ENCODE measurements at regions not wholly inside any gene's neighbourhood (a gene's known extent, or its start where the extent isn't known, plus 50 kb on each side); places are given as distances from the start of the nearest gene placed in this dataset.

- Histone ChIP-seq H3K4me3 (no peak overlapping the region), H3K27ac (no peak overlapping the region), H3K36me3 (no peaks in the 10 kb centered on the region), H3K4me1 (no peaks in the 10 kb centered on the region), H3K9me3 (no peaks in the 10 kb centered on the region), H3K27me3 (no peaks in the 10 kb centered on the region)
- intact Hi-C loops (cut with DNase I; ENCODE audit: low total_unique reads) (no loop called here), in situ Hi-C loops (cut with MboI; ENCODE audit: low sequenced_read_pairs in 4 of 4) (no loop called here)
- no peak for DNase-seq
- TF ChIP-seq POLR2A (IDR thresholded peaks at IDR 0.05), result no peak
- TF ChIP-seq, protein P1, sequence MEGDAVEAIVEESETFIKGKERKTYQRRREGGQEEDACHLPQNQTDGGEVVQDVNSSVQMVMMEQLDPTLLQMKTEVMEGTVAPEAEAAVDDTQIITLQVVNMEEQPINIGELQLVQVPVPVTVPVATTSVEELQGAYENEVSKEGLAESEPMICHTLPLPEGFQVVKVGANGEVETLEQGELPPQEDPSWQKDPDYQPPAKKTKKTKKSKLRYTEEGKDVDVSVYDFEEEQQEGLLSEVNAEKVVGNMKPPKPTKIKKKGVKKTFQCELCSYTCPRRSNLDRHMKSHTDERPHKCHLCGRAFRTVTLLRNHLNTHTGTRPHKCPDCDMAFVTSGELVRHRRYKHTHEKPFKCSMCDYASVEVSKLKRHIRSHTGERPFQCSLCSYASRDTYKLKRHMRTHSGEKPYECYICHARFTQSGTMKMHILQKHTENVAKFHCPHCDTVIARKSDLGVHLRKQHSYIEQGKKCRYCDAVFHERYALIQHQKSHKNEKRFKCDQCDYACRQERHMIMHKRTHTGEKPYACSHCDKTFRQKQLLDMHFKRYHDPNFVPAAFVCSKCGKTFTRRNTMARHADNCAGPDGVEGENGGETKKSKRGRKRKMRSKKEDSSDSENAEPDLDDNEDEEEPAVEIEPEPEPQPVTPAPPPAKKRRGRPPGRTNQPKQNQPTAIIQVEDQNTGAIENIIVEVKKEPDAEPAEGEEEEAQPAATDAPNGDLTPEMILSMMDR (IDR thresholded peaks at IDR 0.05 in 4 of 5, conservative IDR thresholded peaks at IDR 0.05 in 1 of 5), result no peak
- no peak for ATAC-seq
Measured at GRCh38 chr20:58069796-58070663, 158.4 kb downstream of the ANKRD60 start.

GRCh38 chr20:58069207-58069606, 159.2 kb downstream of the ANKRD60 start:
- Histone ChIP-seq H3K36me3 (no peaks in the 10 kb centered on the region), H3K27ac (no peak overlapping the region), H3K4me1 (no peaks in the 10 kb centered on the region), H3K9me3 (no peaks in the 10 kb centered on the region), H3K4me3 (no peak overlapping the region), H3K27me3 (no peaks in the 10 kb centered on the region)
- in situ Hi-C loops (cut with MboI; ENCODE audit: low sequenced_read_pairs in 4 of 4) (no loop called here), intact Hi-C loops (cut with DNase I; ENCODE audit: low total_unique reads) (no loop called here)
- no peak for DNase-seq
- ATAC-seq, result no peak
- no peak for TF ChIP-seq POLR2A (IDR thresholded peaks at IDR 0.05)
- TF ChIP-seq, protein P1 (IDR thresholded peaks at IDR 0.05 in 4 of 5, conservative IDR thresholded peaks at IDR 0.05 in 1 of 5), result no peak

DNA sequence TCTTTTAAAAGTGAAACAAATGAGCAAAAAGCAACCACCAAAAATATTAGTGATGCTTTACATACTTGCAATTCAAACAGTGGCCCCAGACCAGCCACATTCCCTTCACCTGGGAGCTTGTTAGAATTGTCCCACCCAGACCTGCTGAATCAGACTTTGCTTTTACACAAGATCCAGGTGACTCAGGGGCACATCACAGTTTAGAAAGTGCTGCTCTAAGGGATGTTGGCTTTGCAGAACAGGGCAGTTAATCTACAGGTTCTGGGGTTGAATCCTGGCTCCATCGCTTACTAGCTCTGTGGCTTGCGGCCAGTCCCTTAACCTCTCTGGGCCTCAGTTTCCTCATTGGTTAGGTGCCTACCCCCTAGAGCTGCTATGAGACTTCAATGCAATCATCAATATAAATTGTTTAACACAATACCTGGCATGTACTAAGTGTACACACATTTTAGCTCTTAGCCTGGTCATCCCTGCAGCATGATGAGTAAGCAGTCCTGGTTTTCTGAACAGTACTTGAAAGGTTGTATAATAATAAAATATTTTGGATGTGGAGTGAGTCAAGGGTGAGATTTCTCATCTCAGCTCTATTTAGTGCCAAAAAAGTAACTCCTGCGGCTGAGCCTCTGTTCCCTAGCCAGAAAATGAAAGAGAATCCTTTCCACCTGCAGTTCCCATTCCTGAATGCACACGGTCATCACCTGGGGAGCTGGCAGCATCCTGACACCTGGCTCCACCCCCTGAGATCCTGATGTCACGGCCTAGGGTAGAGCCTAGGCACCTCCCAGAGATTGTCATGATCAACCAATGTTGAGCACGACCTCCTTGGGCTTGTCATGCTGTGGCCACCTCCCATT, 162.7 kb downstream of the ANKRD60 start:
- TF ChIP-seq POLR2A (IDR thresholded peaks at IDR 0.05), result no peak
- TF ChIP-seq, protein P1 (IDR thresholded peaks at IDR 0.05 in 4 of 5, conservative IDR thresholded peaks at IDR 0.05 in 1 of 5), result no peak
- Histone ChIP-seq H3K27ac (no peak overlapping the region), H3K4me3 (no peak overlapping the region), H3K36me3 (no peaks in the 10 kb centered on the region), H3K27me3 (no peaks in the 10 kb centered on the region), H3K9me3 (no peaks in the 10 kb centered on the region), H3K4me1 (no peaks in the 10 kb centered on the region)
- DNase-seq (no peak), ATAC-seq (no peak)
- in situ Hi-C loops (cut with MboI; ENCODE audit: low sequenced_read_pairs in 4 of 4), result no loop called here
- intact Hi-C loops (cut with DNase I; ENCODE audit: low total_unique reads), result no loop called here

DNA sequence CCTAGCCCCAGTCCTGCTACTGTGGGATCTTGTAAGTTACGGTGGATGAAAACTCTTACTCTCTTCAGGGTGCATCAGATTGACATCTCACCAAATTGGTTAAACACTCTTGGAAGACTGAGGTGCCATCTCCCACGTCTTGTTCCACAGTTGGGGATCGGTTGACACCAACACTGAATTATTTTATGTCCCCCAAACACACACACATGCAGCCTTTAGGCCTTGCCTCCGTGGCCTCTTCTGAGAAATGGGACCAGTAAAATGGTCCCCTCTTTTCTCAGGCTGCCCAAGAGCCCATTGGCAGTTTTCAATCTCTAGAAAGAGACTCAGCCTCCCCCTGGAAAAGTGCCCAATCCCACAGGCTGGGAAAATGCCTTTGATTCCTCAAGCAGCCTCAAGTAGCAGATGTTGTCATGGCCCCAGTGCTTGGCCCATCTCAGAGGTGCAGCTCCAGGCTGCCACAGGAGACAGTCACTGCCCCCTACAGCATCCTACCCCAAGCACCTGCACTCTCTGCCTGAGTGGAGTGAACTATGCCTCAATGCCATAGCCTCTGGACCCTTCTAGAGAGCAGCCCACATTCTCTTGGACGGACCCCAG, 163.9 kb downstream of the ANKRD60 start:
- in situ Hi-C loops (cut with MboI; ENCODE audit: low sequenced_read_pairs in 4 of 4), result no loop called here

More for the DNA sequence above, 163.9 kb downstream of the ANKRD60 start:
- no peaks in the 10 kb centered on the region for H3K9me3 ChIP-seq
- intact Hi-C loops (cut with DNase I; ENCODE audit: low total_unique reads), result no loop called here
- H3K4me3 ChIP-seq, result no peak overlapping the region
- H3K27me3 ChIP-seq, result no peaks in the 10 kb centered on the region
- no peaks in the 10 kb centered on the region for H3K36me3 ChIP-seq
- no peak for DNase-seq
- no peaks in the 10 kb centered on the region for H3K4me1 ChIP-seq
- TF ChIP-seq POLR2A (IDR thresholded peaks at IDR 0.05), result no peak
- TF ChIP-seq, protein P1 (IDR thresholded peaks at IDR 0.05 in 4 of 5, conservative IDR thresholded peaks at IDR 0.05 in 1 of 5), result no peak
- no peak overlapping the region for H3K27ac ChIP-seq
- no peak for ATAC-seq
